ENCODE measurements at regions not wholly inside any gene's neighbourhood (a gene's known extent, or its start where the extent isn't known, plus 50 kb on each side); places are given as distances from the start of the nearest gene placed in this dataset.

- Histone ChIP-seq H3K4me2 (ENCODE audit: insufficient read depth, low read length) (peak overlapping the region; percentile 32; the same call in 1 of the 2 replicates), H3K9ac (ENCODE audit: insufficient read depth in 1 of 2, low read depth in 2 of 2, low read length in 2 of 2) (no peak overlapping the region), H2AFZ (ENCODE audit: low read depth, low read length) (no peak overlapping the region), H3K4me3 (no peak overlapping the region), H3K9me1 (ENCODE audit: control insufficient read depth, insufficient read depth, low read length) (no peaks in the 10 kb centered on the region), H3K27ac (ENCODE audit: extremely low read depth, low read depth, low read length) (no peak overlapping the region; the same call in 2 of the 3 replicates), H3K36me3 (ENCODE audit: control insufficient read depth, insufficient read depth, low read length) (no peaks in the 10 kb centered on the region), H3K9me3 (replicated peaks; ENCODE audit: control insufficient read depth, insufficient read depth, low read depth, low read length) (no peaks in the 10 kb centered on the region), H4K20me1 (replicated peaks; ENCODE audit: control insufficient read depth, insufficient read depth, low read length) (0 out of 2 replicates have a peak, but pooled peaks cover 2% of the 10 kb centered on the region), H3K4me1 (replicated peaks in 1 of 2; ENCODE audit: control insufficient read depth in 2 of 2, insufficient read depth in 2 of 2, low read length in 2 of 2) (peaks cover 6 to 9% of the 10 kb centered on the region in 2 experiments), H3K27me3 (ENCODE audit: control insufficient read depth in 2 of 2, insufficient read depth in 2 of 2, low read length in 2 of 2) (peaks cover 25 to 30% of the 10 kb centered on the region in 2 experiments), H3K79me2 (ENCODE audit: control insufficient read depth, insufficient read depth, low read length) (no peaks in the 10 kb centered on the region)
- DNase-seq (ENCODE audit: extremely low read depth in 1 of 4, low spot score in 3 of 4) (peak; percentile 68 to 85 (median 76)), FAIRE-seq (peak; percentile 88), ATAC-seq (peak; percentile 86)
- CTCF ChIA-PET (ENCODE audit: low intra/inter-chr PET ratio) = no interaction called here
- BruUV-seq (replicated peaks) = no TSS peak
- POLR2A ChIA-PET = no interaction called here
- intact Hi-C loops (cut with micrococcal nuclease) = no loop called here
- in situ Hi-C loops (cut with MboI) = no loop called here
- WGBS (ENCODE audit: insufficient coverage, low coverage, missing lambda C conversion rate) = 2% methylated on average over 13 of the region's 13 CpGs
- TF ChIP-seq NR2C2 (CRISPR knock-in tag; IDR thresholded peaks at IDR 0.05) (no peak), NR2C2 (tag; IDR thresholded peaks at IDR 0.05) (peak; percentile 82), ARID1B (IDR thresholded peaks at IDR 0.05) (peak; percentile 81), ATF6 (CRISPR knock-in tag; IDR thresholded peaks at IDR 0.05) (no peak), TSHZ1 (CRISPR knock-in tag; IDR thresholded peaks at IDR 0.05) (no peak), ZNF584 (CRISPR knock-in tag; IDR thresholded peaks at IDR 0.05; ENCODE audit: low read depth) (peak; percentile 61; the same call in 1 of the 2 replicates), SETDB1 (IDR thresholded peaks at IDR 0.05; ENCODE audit: low read length) (peak; percentile 92), PBX2 (CRISPR knock-in tag; IDR thresholded peaks at IDR 0.05; ENCODE audit: low read depth) (no peak), PBX2 (tag; conservative IDR thresholded peaks at IDR 0.05; ENCODE audit: low read depth) (no peak), MAFG (tag; conservative IDR thresholded peaks at IDR 0.05) (peak; percentile 98), ZZZ3 (IDR thresholded peaks at IDR 0.05) (no peak), NCOR1 (IDR thresholded peaks at IDR 0.05) (peak; percentile 69), SIX5 (IDR thresholded peaks at IDR 0.05; ENCODE audit: borderline replicate concordance in 1 of 2, insufficient read depth in 1 of 2, low read depth in 1 of 2, low read length in 2 of 2) (no peak)
These were observed 223.2 kb upstream of the ECI2 start for GRCh38 chr6:4358414-4359107.

Measured in K562 (cell line).